Mucosa of stomach (tissue), 1 donor: ENCODE measurements at regions not wholly inside any gene's neighbourhood (a gene's known extent, or its start where the extent isn't known, plus 50 kb on each side); places are given as distances from the start of the nearest gene placed in this dataset.

Experiments
- H3K27me3 ChIP-seq: one replicate; pipeline ENCODE4 v1.7.0; 2013; ENCODE audit warnings: mild to moderate bottlenecking, low read length; ENCODE audit not compliant: control insufficient read depth, insufficient read depth
- H3K36me3 ChIP-seq: one replicate; pipeline ENCODE4 v1.7.0; 2013; ENCODE audit warnings: low read length; ENCODE audit not compliant: control insufficient read depth, insufficient read depth
- H3K4me1 ChIP-seq: one replicate; pipeline ENCODE4 v1.7.0; 2013; ENCODE audit warnings: mild to moderate bottlenecking, low read length; ENCODE audit not compliant: control insufficient read depth, insufficient read depth
- H3K4me3 ChIP-seq: one replicate; pipeline ENCODE4 v1.7.0; 2013; ENCODE audit warnings: low read length
- H3K9ac ChIP-seq: one replicate; pipeline ENCODE4 v1.7.0; 2013; ENCODE audit warnings: mild to moderate bottlenecking, low read length, moderate library complexity
- H3K9me3 ChIP-seq: one replicate; pipeline ENCODE4 v1.7.0; 2013; ENCODE audit warnings: mild to moderate bottlenecking, low read length, moderate library complexity; ENCODE audit not compliant: control insufficient read depth
- donor health status: Pancreatic carcinoma.

DNA sequence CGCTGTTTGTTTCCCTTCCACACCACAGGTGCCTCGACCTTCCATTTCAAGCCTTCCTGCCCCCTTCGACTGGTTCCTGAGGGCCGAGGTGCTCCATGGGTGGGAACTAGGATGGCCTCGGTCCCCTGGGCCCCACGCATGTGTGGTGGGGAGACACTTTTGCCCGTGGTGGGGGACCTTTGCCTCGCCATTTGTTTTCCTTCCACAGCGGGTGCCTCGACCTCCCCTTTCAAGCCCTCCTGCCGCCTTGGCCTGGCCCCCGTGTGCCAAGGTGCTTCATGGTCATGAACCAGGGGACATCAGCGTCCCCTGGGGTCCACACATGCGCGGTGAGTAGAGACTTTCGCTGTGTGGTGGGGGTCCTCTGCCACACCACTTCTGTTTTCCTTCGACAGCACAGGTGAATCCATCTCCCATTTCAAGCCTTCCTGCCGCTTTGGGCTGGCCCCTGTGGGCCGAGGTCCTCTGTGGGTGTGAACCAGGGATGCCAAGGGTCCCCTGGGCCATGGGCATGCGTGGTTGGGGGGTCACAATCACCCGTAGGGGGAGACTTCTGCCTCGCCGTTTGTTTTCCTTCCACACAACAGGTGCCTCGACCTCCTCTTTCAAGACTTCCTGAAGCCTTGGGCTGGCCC, 364.4 kb downstream of the ALG10 start:
- no peak overlapping the region for H3K9ac ChIP-seq
- no peaks in the 10 kb centered on the region for H3K9me3 ChIP-seq
- H3K4me3 ChIP-seq = no peak overlapping the region
- H3K4me1 ChIP-seq = no peaks in the 10 kb centered on the region
- H3K36me3 ChIP-seq = no peaks in the 10 kb centered on the region
- H3K27me3 ChIP-seq = no peaks in the 10 kb centered on the region

DNA sequence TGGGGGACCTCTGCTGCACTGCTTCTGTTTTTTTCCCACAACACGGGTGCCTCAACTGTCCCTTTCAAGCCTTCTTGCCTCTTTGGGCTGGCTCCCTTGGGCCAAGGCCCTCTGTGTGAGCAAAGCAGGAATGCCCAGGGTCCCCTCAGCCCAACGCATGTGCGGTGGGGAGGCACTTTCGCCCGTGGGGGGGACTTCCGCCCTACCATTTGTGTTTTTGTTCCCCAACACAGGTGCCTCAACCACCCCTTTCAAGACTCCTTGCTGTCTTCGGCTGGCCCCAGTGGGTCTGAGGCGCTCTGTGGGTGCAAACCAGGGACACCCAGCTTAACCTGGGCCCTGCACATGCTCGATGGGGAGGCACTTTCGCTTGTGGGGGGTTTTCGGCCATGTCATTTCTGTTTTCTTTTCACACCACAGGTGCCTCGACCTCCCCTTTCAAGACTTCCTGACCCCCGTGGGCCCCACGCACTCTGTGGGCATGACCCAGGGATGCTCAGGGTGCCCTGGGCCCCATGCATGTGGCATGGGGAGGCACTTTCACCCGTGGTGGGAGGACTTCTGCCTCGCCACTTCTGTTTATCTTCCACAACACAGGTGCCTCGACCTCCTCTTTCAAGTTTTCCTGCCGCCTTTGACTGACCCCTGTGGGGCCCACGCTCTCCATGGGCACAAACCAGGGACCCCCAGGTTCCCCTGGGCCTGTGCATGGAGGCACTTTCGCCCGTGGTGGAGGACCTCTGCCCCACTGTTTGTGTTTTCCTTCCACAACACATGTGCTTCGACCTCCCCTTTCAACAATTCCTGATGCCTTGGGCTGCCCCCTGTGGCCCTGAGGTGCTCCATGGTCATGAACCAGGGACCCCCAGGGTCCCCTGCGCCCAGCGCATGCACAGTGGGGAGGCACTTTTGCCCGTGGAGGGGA, 365.7 kb downstream of the ALG10 start:
- Histone ChIP-seq H3K36me3 (no peaks in the 10 kb centered on the region), H3K9ac (no peak overlapping the region), H3K4me1 (no peaks in the 10 kb centered on the region), H3K4me3 (no peak overlapping the region), H3K27me3 (no peaks in the 10 kb centered on the region), H3K9me3 (no peaks in the 10 kb centered on the region)

DNA sequence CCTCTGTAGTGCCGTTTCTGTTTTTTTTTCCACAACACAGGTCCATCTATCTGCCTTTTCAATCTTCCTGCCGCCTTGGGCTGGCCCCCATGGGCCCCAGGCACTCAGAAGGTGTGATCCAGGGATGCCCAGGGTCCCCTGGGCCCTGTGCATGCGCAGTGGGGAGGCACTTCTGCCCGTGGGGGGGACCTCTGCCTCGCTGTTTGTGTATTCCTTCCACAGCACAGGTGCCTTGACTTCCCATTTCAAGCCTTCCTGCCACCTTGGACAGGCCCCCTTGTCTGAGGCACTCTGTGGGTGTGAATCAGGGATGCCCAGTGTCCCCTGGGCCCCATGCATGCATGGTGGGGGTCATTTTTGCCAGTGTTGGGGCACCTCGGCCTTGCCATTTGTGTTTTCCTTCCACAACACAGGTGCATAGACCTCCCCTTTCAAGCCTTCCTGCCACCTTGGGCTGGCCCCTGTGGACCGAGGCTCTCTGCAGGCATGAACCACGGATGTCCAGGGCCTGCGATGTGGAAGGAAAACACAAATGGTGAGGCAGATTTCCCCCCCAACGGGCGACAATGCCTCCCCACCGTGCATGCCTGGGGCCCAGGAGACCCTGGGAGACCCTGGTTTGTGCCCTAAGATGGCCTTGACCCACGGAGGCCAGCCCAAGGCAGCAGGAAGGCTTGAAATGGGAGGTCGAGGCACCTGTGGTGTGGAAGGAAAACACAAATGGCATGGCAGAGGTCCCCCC, 366.5 kb downstream of the ALG10 start:
- H3K9me3 ChIP-seq = no peaks in the 10 kb centered on the region
- no peak overlapping the region for H3K9ac ChIP-seq
- H3K4me3 ChIP-seq = no peak overlapping the region
- no peaks in the 10 kb centered on the region for H3K36me3 ChIP-seq
- H3K27me3 ChIP-seq = no peaks in the 10 kb centered on the region
- H3K4me1 ChIP-seq = no peaks in the 10 kb centered on the region

- H3K9ac ChIP-seq = no peak overlapping the region
- no peaks in the 10 kb centered on the region for H3K9me3 ChIP-seq
- H3K36me3 ChIP-seq = no peaks in the 10 kb centered on the region
- no peak overlapping the region for H3K4me3 ChIP-seq
- H3K27me3 ChIP-seq = no peaks in the 10 kb centered on the region
- no peaks in the 10 kb centered on the region for H3K4me1 ChIP-seq
These were observed 367.3 kb downstream of the ALG10 start for GRCh38 chr12:34389378-34390170.

DNA sequence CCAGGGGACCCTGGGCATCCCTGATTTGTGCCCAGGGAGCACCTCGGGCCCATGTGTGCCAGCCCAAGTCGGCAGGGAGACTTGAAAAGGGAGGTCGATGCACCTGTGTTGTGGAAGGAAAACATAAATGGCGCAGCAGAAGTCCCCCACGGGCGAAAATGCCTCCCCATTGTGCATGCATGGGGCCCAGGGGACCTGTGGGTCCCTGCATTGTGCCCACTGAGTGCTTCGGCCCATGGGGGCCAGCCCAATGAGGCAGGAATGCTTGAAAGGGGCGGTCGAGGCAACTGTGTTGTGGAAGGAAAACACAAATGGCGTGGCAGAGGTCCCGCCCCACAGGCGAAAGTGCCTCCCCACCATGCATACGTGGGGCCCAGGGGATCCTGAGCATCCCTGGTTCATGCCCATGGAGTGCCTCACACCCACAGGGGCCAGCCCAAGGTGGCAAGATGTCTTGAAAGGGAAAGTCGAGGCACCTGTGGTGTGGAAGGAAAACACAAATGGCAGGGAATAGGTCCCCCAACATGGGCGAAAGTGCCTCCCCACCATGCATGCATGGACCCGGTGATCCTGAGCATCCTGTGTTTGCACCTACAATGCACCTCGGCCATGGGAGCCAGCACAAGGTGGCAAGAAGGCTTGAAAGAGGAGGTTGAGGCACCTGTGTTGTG, 368.0 kb downstream of the ALG10 start:
- no peaks in the 10 kb centered on the region for H3K9me3 ChIP-seq
- H3K9ac ChIP-seq = no peak overlapping the region
- no peaks in the 10 kb centered on the region for H3K4me1 ChIP-seq
- no peak overlapping the region for H3K4me3 ChIP-seq
- no peaks in the 10 kb centered on the region for H3K27me3 ChIP-seq
- no peaks in the 10 kb centered on the region for H3K36me3 ChIP-seq

GRCh38 chr12:34390846-34391700, 368.8 kb downstream of the ALG10 start:
- H3K36me3 ChIP-seq = no peaks in the 10 kb centered on the region
- no peaks in the 10 kb centered on the region for H3K27me3 ChIP-seq
- no peaks in the 10 kb centered on the region for H3K4me1 ChIP-seq
- H3K4me3 ChIP-seq = no peak overlapping the region
- no peaks in the 10 kb centered on the region for H3K9me3 ChIP-seq
- H3K9ac ChIP-seq = no peak overlapping the region

- Histone ChIP-seq H3K27me3 (no peaks in the 10 kb centered on the region), H3K4me1 (no peaks in the 10 kb centered on the region), H3K9ac (no peak overlapping the region), H3K4me3 (no peak overlapping the region), H3K36me3 (no peaks in the 10 kb centered on the region), H3K9me3 (no peaks in the 10 kb centered on the region)
These were observed 369.7 kb downstream of the ALG10 start for GRCh38 chr12:34391771-34392581.

- H3K36me3 ChIP-seq = no peaks in the 10 kb centered on the region
- no peaks in the 10 kb centered on the region for H3K27me3 ChIP-seq
- H3K4me1 ChIP-seq = no peaks in the 10 kb centered on the region
- H3K4me3 ChIP-seq = no peak overlapping the region
- no peaks in the 10 kb centered on the region for H3K9me3 ChIP-seq
- H3K9ac ChIP-seq = no peak overlapping the region
These were observed 370.4 kb downstream of the ALG10 start for GRCh38 chr12:34392741-34393085.

GRCh38 chr12:34393086-34393820, 371.0 kb downstream of the ALG10 start:
- no peaks in the 10 kb centered on the region for H3K9me3 ChIP-seq
- no peaks in the 10 kb centered on the region for H3K27me3 ChIP-seq

GRCh38 chr12:34393821-34394150, 371.5 kb downstream of the ALG10 start:
- no peaks in the 10 kb centered on the region for H3K9me3 ChIP-seq
- no peaks in the 10 kb centered on the region for H3K4me1 ChIP-seq
- H3K36me3 ChIP-seq = no peaks in the 10 kb centered on the region
- H3K4me3 ChIP-seq = no peak overlapping the region
- H3K27me3 ChIP-seq = no peaks in the 10 kb centered on the region
- no peak overlapping the region for H3K9ac ChIP-seq

More at GRCh38 chr12:34393086-34393820, 371.0 kb downstream of the ALG10 start:
- Histone ChIP-seq H3K4me3 (no peak overlapping the region), H3K36me3 (no peaks in the 10 kb centered on the region), H3K4me1 (no peaks in the 10 kb centered on the region), H3K9ac (no peak overlapping the region)
